WI38 (cell line): ENCODE measurements at regions not wholly inside any gene's neighbourhood (a gene's known extent, or its start where the extent isn't known, plus 50 kb on each side); places are given as distances from the start of the nearest gene placed in this dataset.

Source experiments
- H3K4me3 ChIP-seq: 2 replicates; pipeline ENCODE4 v1.5.1; 2011; ENCODE audit warnings: low read depth, mild to moderate bottlenecking, control low read depth, low read length
- TF ChIP-seq, protein P1 (sequence below): IDR thresholded peaks from 2 replicates; pipeline ENCODE4 v1.5.1; 2012; ENCODE audit warnings: low read depth, mild to moderate bottlenecking, control low read depth, low read length

DNA sequence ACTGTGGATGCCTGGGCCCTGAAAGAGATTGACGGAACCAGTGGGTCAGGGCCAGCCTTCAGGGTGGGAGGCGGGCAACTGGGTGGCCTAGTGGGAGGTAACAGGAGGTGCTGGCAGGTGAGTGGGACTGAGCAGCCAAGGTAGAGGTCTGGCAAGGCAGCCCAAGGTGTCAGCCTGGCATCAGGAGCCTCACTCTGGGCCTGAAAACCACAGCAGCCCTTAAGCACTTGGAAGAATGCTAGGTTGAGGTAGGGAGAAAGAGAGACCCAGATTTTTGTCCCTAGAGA, 315.8 kb upstream of the PRICKLE1 start:
- TF ChIP-seq, protein P1, sequence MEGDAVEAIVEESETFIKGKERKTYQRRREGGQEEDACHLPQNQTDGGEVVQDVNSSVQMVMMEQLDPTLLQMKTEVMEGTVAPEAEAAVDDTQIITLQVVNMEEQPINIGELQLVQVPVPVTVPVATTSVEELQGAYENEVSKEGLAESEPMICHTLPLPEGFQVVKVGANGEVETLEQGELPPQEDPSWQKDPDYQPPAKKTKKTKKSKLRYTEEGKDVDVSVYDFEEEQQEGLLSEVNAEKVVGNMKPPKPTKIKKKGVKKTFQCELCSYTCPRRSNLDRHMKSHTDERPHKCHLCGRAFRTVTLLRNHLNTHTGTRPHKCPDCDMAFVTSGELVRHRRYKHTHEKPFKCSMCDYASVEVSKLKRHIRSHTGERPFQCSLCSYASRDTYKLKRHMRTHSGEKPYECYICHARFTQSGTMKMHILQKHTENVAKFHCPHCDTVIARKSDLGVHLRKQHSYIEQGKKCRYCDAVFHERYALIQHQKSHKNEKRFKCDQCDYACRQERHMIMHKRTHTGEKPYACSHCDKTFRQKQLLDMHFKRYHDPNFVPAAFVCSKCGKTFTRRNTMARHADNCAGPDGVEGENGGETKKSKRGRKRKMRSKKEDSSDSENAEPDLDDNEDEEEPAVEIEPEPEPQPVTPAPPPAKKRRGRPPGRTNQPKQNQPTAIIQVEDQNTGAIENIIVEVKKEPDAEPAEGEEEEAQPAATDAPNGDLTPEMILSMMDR = no peak
- H3K4me3 ChIP-seq = no peak overlapping the region

DNA sequence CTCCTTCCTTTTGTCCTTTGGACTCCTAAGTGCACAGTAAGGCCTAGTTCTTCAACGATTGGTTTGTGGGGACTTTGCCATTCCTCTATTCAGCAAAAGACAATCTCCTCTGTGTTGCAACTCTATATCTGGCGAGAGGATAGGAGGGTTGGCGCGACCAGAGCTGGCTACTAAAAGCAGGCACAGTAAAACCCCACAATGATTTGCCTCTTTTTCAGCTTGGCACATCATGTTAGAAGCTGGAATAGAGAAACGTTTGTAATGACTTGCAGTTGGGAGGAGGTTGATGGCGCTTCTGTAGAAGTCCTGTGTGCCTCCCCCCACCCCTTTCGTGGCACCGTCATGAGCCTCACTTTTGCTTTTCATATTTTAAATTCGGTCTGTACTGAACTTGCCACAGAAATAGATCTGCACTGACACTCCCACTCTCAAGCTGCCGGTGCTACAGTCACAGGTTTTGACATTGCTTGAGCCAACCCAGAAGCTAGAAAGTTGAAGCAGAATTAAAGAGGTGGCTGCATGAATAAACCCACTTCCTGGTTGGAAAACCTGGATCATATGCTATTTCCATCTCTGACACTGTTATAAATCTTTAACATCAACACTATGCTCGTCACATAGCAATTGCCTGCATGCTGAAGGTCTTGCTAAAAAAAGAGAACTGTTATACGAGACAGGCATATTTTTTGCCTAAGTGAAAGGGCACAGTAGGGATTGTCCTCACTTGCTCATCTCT, 315.3 kb upstream of the PRICKLE1 start:
- TF ChIP-seq, protein P1 = no peak
- no peak overlapping the region for H3K4me3 ChIP-seq

DNA sequence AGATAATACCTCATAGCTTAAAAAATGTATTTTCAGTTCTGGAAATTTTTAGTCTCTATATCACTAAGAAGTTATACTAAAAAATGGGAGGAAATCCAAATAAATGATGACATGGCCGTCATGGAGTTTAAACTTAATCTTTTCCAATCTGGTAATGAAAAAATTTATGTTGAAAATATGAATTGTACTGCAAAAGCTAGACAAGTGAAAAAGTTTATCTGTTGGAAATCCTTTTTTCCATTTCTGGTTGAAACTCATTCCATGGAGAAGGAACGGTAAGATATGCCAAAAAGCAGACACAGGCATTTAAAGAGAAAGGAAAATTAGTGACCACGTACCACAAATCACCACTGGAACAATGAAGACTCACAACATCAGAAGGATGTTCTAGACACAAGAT, 314.2 kb upstream of the PRICKLE1 start:
- H3K4me3 ChIP-seq = no peak overlapping the region
- TF ChIP-seq, protein P1 = no peak

DNA sequence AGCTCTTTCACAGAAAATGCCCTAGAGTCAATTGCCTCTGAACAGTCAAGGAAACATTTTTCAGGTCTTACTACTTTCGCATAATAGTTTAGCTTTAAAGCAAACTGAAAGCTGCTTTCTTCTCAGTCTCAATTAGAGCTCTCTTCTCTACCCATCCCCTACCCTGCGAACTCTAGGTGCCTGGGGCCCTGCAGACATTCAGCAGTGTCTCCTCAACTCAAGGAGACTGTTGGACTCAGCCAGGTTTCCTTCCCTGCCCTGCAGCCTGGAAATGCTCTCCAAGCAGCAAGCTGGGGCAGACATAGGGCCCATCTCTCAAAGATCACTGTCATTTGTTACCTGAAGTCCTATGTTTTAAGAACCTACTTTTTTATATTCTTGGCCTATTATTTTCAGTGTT, 312.5 kb upstream of the PRICKLE1 start:
- TF ChIP-seq, protein P1 = no peak

DNA sequence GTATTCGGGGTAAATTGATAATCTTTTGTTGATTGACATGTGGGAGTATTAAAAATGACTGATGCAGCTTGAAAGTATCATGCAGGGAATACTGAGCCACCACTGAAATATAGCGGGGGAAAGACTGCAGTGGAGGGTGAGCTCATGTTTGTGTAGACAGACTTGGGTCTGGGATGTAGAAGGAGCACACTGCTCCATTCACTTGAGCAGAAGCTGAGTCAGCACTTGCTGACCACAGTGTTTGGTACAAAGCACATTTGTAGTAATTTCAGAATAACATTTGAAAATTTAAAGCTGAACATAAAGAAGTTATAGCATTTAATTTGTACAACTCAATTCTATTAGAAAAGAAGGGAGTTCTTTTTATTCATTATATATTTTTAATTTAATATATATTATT, 304.3 kb upstream of the PRICKLE1 start:
- H3K4me3 ChIP-seq = no peak overlapping the region
- TF ChIP-seq, protein P1 = no peak

More for the DNA sequence above, 312.5 kb upstream of the PRICKLE1 start:
- no peak overlapping the region for H3K4me3 ChIP-seq

DNA sequence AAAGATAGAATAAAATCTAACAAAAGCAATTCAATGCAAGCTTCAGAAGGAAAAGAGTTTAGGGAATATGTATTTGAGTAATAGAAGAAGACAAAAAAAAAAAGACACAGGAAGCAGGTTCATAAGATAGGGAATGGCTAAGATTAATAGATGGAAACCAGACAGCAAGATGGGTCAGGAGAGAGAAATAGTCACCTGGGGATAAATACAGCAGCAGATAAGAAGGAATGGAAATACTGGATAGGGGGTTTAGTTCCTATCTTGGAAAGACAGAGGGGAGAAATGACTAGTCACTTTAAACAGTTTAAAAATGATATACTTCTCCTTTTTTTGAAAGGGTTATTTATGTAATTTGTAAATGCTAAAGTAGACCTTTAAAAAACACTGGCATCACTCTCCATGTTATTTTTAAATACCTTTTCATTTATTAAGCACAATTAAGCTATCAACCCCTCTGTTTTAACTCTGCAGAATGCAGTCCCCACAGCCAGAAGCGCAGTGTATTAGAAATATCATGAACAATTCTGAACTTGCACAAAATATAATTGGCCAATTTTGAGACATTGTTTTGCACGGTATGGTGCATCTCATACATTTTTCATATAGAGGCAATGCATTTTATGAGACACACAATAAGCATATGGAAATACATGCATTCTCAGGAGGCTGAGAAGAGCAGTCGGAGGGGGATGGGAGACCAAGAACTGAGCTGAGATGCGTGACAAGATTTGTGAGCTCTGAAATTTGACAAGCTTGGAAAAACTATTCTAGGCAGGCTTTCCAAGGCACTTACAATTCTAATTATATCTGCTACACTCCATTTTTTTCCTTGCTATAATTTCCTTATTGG, 303.4 kb upstream of the PRICKLE1 start:
- H3K4me3 ChIP-seq = no peak overlapping the region
- TF ChIP-seq, protein P1 = no peak

DNA sequence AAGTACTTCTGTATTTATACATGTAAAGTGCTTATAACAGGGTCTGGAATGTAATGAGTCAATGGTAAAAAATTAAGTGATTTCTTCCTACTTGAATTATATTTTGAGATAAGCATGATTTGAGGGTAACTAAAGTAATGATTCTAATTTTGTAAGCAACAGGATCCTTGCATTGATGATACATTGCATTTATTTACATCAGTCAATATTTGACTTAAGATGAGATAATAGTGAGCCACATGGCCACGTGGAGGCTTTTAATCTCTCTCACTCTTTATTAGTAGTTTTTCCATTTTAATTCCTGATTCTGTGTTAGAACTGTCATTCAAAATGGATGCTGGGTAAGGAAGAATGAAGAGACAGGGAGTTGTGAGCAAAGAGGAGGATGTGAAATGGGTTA, 298.1 kb upstream of the PRICKLE1 start:
- no peak overlapping the region for H3K4me3 ChIP-seq
- TF ChIP-seq, protein P1 = no peak
